Retinal pigment epithelial cell (primary cell): ENCODE measurements at regions not wholly inside any gene's neighbourhood (a gene's known extent, or its start where the extent isn't known, plus 50 kb on each side); places are given as distances from the start of the nearest gene placed in this dataset.

Source experiments
- DNase-seq: peaks from one replicate; pipeline ENCODE4 v3.0.0-alpha.2; 2010; ENCODE audit warnings: low read depth
- H3K4me3 ChIP-seq: 2 replicates; pipeline ENCODE4 v1.5.1; 2011; ENCODE audit warnings: mild to moderate bottlenecking, low read length, control low read depth, moderate library complexity
- TF ChIP-seq, protein P1 (sequence below): conservative IDR thresholded peaks from 2 replicates; pipeline ENCODE4 v1.5.1; 2011; ENCODE audit warnings: low read depth, low read length, control low read depth, inconsistent platforms

DNA sequence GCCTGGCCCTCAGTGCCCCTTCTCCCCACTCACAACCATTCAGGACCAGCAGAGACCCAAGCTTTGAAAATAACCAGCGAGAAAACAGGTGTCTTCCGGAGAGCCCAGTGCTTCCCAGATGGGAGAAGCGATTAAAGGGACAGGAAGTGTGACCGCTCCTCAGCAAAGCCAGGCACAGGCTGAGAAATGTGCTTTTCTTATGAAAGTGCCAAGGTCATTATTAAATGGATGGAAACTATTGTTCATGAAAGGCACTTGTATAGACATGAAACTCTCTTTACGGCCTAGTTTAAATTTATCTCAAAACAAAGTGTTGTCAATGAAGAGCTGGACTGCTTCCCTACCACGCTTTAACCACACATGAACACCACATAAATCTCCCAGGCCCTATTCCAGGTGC, 210.4 kb downstream of the SPTSSA start:
- TF ChIP-seq, protein P1, sequence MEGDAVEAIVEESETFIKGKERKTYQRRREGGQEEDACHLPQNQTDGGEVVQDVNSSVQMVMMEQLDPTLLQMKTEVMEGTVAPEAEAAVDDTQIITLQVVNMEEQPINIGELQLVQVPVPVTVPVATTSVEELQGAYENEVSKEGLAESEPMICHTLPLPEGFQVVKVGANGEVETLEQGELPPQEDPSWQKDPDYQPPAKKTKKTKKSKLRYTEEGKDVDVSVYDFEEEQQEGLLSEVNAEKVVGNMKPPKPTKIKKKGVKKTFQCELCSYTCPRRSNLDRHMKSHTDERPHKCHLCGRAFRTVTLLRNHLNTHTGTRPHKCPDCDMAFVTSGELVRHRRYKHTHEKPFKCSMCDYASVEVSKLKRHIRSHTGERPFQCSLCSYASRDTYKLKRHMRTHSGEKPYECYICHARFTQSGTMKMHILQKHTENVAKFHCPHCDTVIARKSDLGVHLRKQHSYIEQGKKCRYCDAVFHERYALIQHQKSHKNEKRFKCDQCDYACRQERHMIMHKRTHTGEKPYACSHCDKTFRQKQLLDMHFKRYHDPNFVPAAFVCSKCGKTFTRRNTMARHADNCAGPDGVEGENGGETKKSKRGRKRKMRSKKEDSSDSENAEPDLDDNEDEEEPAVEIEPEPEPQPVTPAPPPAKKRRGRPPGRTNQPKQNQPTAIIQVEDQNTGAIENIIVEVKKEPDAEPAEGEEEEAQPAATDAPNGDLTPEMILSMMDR, result no peak
- H3K4me3 ChIP-seq, result no peak overlapping the region
- DNase-seq, result no peak

DNA sequence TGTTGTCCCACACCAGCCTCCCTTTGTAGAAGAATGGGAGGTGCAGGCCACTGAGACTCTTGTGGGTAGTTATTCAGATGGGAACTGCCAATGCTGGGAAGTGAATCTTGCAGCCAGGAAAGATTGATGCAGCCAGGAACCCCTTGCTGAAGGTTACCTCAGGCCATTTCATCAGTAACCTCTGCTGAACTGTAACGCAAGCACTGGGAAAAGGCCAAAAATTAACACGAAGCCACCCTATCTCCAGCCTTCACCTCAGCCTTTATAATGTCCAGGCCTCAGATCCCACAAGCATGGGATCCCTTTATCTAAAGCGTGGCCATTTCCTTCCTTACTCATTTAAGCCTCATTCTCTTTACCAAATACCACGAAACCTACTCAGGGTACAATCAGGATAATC, 211.1 kb downstream of the SPTSSA start:
- TF ChIP-seq, protein P1, result no peak
- no peak for DNase-seq
- no peak overlapping the region for H3K4me3 ChIP-seq

DNA sequence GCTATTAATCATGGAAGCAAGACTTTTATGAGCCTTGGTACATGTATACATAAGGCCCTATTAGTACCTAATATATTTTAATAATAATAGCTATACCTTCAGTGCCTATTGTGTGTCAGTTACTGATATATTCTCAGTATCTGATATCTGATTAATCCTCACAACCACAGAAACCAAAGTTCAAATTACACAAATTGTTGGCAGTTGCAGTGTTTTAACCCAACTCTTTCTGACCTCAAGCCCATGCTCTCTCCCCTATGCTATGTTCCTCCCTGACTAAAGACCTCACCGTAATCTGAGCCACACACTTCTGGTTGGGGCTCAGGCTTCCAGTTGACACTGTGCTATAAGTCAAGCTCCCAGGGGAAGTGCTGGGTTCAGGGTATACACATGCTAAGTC, 214.4 kb downstream of the SPTSSA start:
- H3K4me3 ChIP-seq, result no peak overlapping the region
- TF ChIP-seq, protein P1, result no peak
- no peak for DNase-seq

DNA sequence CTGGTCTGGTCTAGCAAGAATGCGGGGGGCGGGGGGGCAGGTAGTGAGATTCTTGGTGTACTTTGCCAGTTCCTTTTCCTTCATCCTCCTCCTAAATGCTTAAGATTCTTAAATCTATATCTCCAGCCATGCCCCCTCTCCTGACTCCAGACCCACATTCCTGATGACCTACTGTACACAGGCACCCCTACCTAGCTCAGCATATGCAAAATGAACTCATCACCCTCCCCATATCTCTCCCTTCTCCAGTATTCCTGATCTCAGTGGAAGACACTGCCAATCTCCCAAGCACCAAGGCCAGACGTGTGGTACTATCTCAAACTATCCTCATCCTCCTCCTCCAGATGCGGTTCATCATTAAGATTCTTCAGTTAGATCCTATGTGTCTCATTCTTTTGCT, 215.8 kb downstream of the SPTSSA start:
- DNase-seq, result no peak
- no peak overlapping the region for H3K4me3 ChIP-seq
- TF ChIP-seq, protein P1, result no peak

DNA sequence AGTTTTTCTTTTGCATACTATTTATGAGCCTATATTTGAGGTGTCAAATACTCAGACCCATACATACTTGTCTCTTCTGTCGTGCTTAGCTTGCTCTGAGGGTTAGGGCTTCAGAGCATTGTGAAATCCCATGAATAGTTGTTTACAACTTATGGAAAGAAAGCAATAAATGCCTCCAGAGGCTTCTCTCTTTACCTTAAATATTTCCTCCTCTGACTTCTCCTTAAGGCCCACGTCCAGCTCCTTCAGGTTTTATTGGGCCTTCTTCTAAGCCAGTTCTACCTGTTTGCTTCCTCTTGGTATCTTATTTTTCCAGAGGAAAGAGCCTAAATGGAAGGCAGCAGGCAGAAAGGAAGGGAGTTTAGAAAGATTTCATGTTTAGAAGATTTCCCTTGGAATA, 218.6 kb downstream of the SPTSSA start:
- TF ChIP-seq, protein P1, result no peak
- no peak overlapping the region for H3K4me3 ChIP-seq
- no peak for DNase-seq

DNA sequence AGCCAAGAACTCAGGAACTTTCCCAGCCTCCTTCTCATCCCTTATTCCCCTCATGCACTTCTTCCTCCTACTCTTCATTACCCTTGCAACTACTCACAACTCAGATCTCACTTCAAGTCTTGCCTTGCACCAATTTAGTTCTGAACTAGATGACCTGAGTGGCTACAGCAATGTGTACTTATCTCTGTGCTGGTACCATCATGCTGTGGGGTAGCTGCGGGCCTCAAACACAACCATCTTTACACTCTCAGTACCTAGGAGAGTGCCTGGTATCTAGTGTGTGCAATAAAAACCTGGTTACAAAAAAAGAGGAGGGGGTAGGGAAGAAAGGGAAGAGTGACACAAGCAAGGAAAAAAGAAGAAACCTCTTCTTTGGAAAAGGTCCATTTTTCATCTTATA, 219.0 kb downstream of the SPTSSA start:
- TF ChIP-seq, protein P1, result no peak
- no peak overlapping the region for H3K4me3 ChIP-seq
- no peak for DNase-seq

DNA sequence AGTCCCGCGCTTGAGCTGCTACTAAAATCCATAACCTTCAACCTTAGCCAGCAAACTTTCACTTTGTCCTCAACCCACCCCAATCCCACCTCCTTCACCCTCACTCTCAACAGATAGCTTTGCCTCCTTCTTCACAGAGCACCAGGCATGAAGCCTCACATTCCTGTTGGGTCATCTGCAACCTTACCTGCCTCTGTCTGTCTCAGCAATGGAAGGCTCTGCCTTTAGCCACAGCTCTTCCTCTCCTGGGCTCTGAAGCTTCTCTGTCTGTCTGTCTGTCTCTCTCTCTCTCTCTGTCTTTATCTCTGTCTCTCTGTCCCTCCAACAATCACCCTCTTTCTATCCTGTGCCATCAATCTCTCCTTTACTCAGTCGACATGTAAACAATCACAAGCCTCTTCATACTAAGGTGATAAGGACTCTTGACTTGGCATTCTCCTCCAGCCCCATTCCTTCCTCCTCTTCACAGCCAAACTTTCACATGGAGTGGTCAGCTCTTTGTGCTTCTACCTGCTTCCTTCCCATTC, 220.8 kb downstream of the SPTSSA start:
- TF ChIP-seq, protein P1, result no peak

More for the DNA sequence above, 220.8 kb downstream of the SPTSSA start:
- no peak for DNase-seq
- H3K4me3 ChIP-seq, result no peak overlapping the region
